WI38 (cell line): ENCODE measurements at regions not wholly inside any gene's neighbourhood (a gene's known extent, or its start where the extent isn't known, plus 50 kb on each side); places are given as distances from the start of the nearest gene placed in this dataset.

Source experiments
- H3K4me3 ChIP-seq: 2 replicates; pipeline ENCODE4 v1.5.1; 2011; ENCODE audit warnings: low read depth, mild to moderate bottlenecking, control low read depth, low read length
- TF ChIP-seq, protein P1 (sequence below): IDR thresholded peaks from 2 replicates; pipeline ENCODE4 v1.5.1; 2012; ENCODE audit warnings: low read depth, mild to moderate bottlenecking, control low read depth, low read length

DNA sequence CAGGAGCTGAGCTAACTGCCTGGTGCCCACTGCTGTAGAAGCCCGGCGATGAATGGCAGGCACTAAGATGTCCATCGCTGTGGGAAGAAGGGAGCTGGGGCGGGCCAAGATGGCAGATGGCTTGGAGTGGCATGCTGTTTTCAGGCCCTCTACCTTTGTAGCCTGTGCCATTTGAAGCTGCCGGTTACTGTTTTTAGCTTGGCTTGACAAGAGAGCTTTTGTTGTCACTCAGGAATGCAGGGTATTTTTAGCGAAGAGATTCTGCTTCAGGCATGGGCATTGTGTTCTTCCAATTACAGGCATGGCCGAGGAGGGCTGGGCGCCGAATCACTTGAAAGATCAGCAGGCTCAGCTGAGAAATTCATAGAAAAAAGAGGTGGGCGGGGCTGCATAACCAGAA lies 348.7 kb downstream of the RPS6KC1 start:
- H3K4me3 ChIP-seq, result no peak overlapping the region
- TF ChIP-seq, protein P1, sequence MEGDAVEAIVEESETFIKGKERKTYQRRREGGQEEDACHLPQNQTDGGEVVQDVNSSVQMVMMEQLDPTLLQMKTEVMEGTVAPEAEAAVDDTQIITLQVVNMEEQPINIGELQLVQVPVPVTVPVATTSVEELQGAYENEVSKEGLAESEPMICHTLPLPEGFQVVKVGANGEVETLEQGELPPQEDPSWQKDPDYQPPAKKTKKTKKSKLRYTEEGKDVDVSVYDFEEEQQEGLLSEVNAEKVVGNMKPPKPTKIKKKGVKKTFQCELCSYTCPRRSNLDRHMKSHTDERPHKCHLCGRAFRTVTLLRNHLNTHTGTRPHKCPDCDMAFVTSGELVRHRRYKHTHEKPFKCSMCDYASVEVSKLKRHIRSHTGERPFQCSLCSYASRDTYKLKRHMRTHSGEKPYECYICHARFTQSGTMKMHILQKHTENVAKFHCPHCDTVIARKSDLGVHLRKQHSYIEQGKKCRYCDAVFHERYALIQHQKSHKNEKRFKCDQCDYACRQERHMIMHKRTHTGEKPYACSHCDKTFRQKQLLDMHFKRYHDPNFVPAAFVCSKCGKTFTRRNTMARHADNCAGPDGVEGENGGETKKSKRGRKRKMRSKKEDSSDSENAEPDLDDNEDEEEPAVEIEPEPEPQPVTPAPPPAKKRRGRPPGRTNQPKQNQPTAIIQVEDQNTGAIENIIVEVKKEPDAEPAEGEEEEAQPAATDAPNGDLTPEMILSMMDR, result no peak

DNA sequence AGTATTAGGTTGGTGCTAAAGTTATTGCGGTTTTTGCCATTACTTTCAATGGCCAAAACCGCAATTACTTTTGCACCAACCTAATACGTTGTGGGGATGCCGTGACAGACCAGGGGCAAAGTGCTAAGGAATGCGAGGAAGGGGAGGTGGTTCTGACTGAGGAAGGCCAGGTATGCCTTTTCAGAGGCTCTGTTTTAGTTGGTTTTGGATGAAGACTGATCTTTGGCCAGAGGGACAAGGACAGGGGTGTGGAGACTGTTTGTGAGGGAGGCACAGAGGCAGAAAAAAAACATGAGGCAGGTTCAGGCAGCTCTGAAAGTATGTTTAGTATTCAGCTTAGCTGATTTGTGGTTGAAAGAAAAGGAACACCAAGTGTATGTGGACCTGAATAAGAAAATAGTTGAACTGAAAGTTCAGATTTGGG lies 358.2 kb downstream of the RPS6KC1 start:
- TF ChIP-seq, protein P1, result no peak
- H3K4me3 ChIP-seq, result no peak overlapping the region

DNA sequence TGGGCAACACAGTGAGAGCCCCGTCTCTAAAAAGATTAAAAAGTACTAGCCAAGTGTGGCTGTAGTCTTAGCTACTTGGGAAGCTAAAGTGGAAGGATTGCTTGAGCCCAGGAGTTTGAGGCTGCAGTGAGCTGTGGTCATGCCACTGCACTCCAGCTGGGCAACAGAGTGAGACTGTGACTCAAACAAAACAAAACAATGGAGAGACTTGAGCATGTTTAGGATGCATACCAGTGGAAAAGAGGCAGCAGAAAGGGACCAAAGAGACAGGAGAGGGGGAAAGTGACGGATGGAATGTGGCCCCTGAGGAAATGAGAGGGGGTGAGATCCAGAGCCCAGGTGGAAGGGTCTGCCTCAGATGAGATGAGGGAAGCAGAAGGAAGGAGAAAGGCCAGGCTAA lies 358.9 kb downstream of the RPS6KC1 start:
- TF ChIP-seq, protein P1, result no peak
- H3K4me3 ChIP-seq, result no peak overlapping the region

DNA sequence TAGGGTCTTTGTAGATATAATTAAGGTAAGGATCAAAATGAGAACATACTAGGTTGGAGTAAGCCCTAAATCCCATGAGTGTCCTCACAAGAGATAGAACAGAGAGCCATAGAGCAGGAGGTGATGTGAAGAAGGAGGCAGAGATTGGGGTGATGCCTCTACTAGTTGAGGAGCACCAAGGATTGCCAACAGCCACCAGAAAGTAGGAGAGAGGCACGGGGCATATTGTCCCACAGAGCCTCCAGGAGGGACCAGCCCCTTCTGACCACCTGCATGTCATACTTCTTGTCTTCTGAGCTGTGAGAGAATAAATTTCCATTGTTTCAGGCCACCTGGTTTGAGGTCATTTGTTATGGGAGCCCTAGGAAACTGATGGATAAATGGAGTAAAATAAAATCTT lies 363.3 kb downstream of the RPS6KC1 start:
- TF ChIP-seq, protein P1, result no peak
- H3K4me3 ChIP-seq, result no peak overlapping the region

DNA sequence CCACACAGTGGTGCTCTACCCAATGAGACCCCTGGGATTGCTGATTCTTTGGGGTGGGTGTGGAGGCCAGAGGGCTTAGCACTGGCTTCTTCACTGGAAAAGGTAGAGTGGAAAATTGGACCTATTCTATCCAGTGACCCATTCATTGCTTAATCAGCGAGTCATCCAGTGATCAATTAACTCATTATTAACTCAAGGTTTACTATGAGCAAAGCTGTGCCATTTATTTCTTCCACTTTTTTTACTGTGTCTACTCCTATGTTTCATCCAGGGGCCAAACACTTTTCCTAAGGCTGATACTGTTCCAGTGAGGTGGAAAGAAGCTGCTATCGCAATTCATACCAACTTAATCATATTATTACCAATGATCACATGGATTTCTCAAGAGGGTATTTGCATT lies 363.9 kb downstream of the RPS6KC1 start:
- H3K4me3 ChIP-seq, result no peak overlapping the region
- TF ChIP-seq, protein P1, result no peak

DNA sequence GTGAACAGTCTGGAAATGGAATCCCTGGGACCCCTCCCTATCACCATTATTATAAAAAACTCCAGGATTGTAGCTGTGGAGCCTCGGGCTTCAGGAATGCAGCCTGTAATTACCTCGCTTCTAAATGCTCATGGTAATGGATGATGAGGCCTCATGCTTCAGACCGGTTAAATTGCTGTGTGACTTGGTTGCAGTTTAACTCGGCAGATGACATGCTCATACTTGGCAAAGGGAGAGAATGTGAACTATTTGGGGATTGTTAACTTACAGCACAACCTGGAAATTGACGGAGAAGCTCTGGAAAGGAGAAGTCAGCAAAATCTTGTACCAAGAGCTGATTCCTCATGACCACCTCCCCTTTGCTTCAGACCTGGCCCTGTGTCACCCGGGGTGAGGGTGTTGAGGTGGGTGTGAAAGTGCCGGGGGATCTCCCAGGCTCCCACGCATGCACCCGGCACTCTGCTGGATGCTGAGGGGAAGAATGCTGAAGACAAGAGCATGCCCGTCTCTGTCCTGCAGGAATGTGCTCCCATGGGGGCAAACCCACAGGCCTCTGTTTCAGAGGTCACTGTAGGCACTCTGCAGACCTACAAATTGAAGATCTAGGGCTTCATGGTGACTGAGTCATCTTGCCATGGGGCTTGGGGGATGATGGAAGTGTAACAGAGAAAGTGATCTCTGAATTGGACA lies 364.8 kb downstream of the RPS6KC1 start:
- no peak overlapping the region for H3K4me3 ChIP-seq
- TF ChIP-seq, protein P1, result no peak

DNA sequence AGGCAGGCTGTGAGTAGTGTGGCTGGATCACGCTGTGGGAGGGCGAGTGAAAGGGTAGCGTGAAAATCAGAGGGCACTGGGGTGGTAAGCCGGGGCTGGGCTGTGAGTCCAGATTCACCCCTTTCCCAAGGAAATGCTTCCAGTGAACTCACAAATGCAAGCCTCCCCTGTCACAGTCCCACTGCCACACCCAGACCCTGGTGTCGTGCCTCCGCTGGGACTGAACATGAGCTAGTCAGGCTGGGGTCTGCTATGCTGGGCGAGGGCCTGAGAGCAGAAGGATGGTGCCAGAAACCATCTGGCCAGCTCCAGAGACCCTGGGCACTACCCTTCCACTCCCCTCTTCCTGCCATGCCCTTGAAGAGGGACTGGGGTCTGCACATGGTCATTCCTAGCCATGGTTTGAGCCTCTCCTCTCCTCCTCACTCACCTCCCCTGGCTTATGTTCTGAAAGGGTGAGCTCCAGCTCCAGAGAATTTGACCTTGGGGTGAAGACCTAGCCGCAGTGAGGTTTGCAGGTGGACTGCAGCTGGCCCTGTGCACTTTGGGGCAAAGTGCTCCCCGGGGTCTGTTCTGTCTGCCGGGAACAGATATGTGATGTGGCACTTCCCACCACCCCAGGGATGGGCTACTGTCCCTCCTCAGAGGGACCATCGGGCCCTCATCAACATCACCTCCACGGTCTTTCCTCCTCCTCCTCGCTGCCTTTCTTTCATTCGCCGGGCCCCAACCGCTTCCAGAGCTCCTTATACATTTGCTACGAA lies 365.6 kb downstream of the RPS6KC1 start:
- TF ChIP-seq, protein P1, result no peak
- H3K4me3 ChIP-seq, result no peak overlapping the region
